GM23338 (cell line): ENCODE measurements at regions not wholly inside any gene's neighbourhood (a gene's known extent, or its start where the extent isn't known, plus 50 kb on each side); places are given as distances from the start of the nearest gene placed in this dataset.

Experiments used
- CREB1 ChIP-seq: fragments of 250-450 bp; sonication (Bioruptor Pico); IDR thresholded peaks from 2 replicates; pipeline ENCODE4 v1.5.0; 2020; ENCODE audit warnings: low read depth, mild to moderate bottlenecking, moderate library complexity
- CTCF ChIP-seq, 2 experiments: fragments of 200-600 bp in 1 of 2; sonication (generic) in 1 of 2; conservative IDR thresholded peaks; 2 replicates each; pipeline versions ENCODE4 v1.5.1 to v1.6.1; 2016 to 2017; ENCODE audit warnings: antibody characterized with exemption in 2 of 2, low read depth in 2 of 2, mild to moderate bottlenecking in 2 of 2, moderate library complexity in 1 of 2
- EZH2 ChIP-seq: fragments of 200-600 bp; sonication (generic); IDR thresholded peaks from one replicate; pipeline ENCODE4 v1.8.0; 2017; ENCODE audit warnings: antibody characterized with exemption, mild to moderate bottlenecking, low read depth; ENCODE audit not compliant: unreplicated experiment
- EZH2phosphoT487 ChIP-seq: fragments of 200-600 bp; sonication (generic); IDR thresholded peaks from one replicate; pipeline ENCODE4 v1.8.1; 2018; ENCODE audit warnings: antibody characterized with exemption; ENCODE audit not compliant: unreplicated experiment
- JUNB ChIP-seq: IDR thresholded peaks from one replicate; pipeline ENCODE4 v1.6.1; 2016; ENCODE audit warnings: antibody characterized with exemption; ENCODE audit not compliant: unreplicated experiment
- NANOG ChIP-seq: IDR thresholded peaks from 2 replicates; pipeline ENCODE4 v1.6.1; 2016; ENCODE audit warnings: antibody characterized with exemption, borderline replicate concordance
- POLR2AphosphoS5 ChIP-seq: IDR thresholded peaks from 2 replicates; pipeline ENCODE4 v1.6.1; 2016; ENCODE audit warnings: antibody characterized with exemption, low read depth
- REST ChIP-seq: IDR thresholded peaks from one replicate; pipeline ENCODE4 v1.6.1; 2018; ENCODE audit warnings: antibody characterized with exemption; ENCODE audit not compliant: unreplicated experiment
- ZNF114 ChIP-seq: fragments of 250-450 bp; sonication (Bioruptor Pico); IDR thresholded peaks from 2 replicates; pipeline ENCODE4 v1.5.0; 2020; ENCODE audit warnings: mild to moderate bottlenecking, moderate library complexity
- ZNF331 ChIP-seq: fragments of 250-450 bp; sonication (Bioruptor Pico); IDR thresholded peaks from 2 replicates; pipeline ENCODE4 v1.5.0; 2020; ENCODE audit warnings: low read depth, mild to moderate bottlenecking, moderate library complexity

- no peak for TF ChIP-seq EZH2
- TF ChIP-seq EZH2phosphoT487: no peak
- no peak for TF ChIP-seq CTCF (conservative IDR thresholded peaks at IDR 0.05; ENCODE audit: low read depth in 2 of 2)
- no peak for TF ChIP-seq REST
- TF ChIP-seq POLR2AphosphoS5: no peak
- TF ChIP-seq CREB1 (CRISPR knock-in tag): no peak
- TF ChIP-seq ZNF331: no peak
- TF ChIP-seq JUNB: no peak
- no peak for TF ChIP-seq NANOG
- no peak for TF ChIP-seq ZNF114 (CRISPR knock-in tag)
These were observed 144.3 kb upstream of the DGKB start for GRCh38 chr7:15046861-15047260.
